DMS53 treated with DMSO at 0.1 percent for 48 hours (cell line): ENCODE measurements at regions not wholly inside any gene's neighbourhood (a gene's known extent, or its start where the extent isn't known, plus 50 kb on each side); places are given as distances from the start of the nearest gene placed in this dataset.

Source experiments
- DNase-seq: peaks from one replicate; lab custom pipeline; 2025; ENCODE audit not compliant: unreplicated experiment; lab: John Stamatoyannopoulos, UW

DNA sequence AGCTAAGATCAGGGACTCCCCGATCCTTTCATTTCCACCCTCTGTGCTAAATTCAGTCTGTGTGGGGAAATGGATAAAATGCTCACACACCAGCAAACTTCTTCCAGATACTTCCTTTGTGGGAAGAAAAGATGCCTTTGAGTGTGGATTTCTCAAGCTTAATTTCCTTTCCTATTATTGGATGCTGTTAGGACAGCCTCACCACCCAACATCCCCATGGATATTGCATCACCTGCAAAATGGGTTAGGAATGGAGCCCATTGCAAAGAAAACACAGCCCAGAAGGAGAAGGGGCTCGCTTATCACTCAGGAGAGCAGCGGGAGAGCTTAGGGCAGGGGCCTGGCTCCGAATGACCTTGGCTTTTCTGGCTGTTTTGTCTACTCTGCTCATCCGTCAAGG is 272.2 kb downstream of the CDC5L start:
- no peak for DNase-seq

DNA sequence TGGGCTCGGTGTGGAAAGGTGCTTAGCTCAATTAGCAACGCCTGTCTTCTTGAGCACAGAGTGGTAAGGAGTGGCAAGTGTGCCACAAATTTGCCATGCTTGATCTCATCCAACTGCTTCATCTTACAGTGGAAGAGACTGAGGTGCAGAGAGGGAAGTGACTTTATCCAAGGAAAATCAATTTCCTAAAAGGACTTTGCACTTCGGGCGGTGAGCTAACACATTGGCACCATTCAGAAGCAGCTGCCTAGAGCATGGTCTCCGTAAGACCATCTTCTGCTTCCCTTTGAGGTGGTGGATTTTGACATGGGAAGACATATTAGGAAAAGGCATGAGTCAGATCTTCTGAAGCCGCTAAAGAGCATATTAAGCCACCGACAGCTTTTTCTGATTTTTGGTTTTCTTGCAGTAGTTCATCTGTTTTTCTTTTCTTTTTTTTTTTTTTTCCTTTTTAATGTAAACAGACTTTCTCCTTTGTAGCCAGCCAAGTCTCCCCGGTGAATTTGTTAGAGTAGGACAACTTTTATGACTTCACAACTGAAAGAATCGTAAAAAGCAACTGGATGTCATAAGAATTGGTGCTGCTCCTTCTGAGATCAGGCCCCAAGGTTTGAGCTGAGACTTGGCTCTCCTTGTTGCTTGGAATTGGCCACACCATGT is 273.2 kb downstream of the CDC5L start:
- DNase-seq: no peak

DNA sequence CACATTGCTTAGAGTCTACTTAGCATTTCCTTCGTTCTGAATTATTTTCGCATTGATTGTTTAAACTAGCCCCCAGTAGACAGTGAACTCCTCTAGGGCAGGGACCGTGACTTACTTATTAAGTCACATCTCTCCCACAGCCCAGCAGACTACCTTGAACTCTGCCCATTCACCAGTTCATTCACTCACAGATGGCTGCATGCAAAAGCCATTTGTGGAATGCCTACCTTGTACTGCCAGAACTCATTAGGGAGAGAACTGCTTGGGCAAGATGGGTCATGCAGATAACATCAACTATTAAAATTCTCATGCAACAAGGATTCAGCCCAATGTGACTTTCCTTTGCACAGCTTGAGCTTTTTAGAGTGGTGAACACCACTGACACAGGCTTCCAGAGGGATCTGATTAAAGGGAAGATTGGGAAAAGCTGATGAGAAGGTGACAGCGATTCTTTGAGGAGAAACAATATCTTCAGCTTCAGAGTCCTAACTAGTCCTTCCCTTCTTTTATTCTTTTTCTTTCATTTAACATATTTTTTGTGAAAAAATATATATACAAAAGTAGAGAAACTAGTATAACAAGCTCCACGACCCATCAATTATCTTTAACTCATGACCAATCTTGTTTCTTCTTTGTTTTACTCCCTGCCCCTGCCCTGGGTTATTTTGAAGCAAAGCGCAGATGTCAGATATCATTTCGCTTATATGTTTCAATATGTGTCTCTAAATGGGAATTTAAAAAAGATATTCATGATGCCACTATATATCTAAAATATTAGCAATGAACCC is 273.9 kb downstream of the CDC5L start:
- DNase-seq: no peak

GRCh38 chr6:44662461-44663121 is 275.1 kb downstream of the CDC5L start:
- DNase-seq: peak; percentile 37

GRCh38 chr6:44663860-44664634 is 276.5 kb downstream of the CDC5L start:
- no peak for DNase-seq

- no peak for DNase-seq
These were observed 277.2 kb downstream of the CDC5L start for GRCh38 chr6:44664716-44665115.

GRCh38 chr6:44665143-44665542 is 277.6 kb downstream of the CDC5L start:
- no peak for DNase-seq

- DNase-seq: no peak
These were observed 278.2 kb downstream of the CDC5L start for GRCh38 chr6:44665683-44666082.

GRCh38 chr6:44666324-44666723 is 278.8 kb downstream of the CDC5L start:
- no peak for DNase-seq

- no peak for DNase-seq
These were observed 279.7 kb downstream of the CDC5L start for GRCh38 chr6:44667226-44667625.

GRCh38 chr6:44667668-44668390 is 280.3 kb downstream of the CDC5L start:
- DNase-seq: peak; percentile 8

DNA sequence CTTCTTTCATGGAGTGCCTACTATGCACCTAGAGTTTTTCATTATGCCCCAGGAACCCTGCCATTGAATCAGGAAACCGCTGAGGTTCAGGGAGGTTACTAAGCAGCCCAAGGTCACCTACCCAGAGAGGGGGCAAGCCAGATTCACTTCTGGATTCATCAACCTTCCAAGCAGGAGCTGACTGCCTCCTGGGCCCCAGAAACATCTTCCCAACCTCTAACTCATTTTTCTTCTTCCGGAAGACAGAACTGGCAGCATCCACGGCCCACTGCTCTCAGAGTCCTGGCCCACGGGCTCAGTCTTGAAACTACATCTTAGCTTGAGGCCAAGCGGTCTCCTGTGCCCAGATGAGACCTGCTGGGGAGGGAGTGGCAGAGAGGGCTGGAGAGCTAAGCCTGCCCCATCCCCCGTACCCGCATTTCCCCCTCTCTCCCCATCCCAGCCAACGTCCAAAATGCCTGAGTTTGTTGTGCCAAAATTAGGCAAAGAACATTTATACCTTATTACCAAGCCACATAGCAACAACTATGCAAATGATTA is 281.0 kb downstream of the CDC5L start:
- no peak for DNase-seq

DNA sequence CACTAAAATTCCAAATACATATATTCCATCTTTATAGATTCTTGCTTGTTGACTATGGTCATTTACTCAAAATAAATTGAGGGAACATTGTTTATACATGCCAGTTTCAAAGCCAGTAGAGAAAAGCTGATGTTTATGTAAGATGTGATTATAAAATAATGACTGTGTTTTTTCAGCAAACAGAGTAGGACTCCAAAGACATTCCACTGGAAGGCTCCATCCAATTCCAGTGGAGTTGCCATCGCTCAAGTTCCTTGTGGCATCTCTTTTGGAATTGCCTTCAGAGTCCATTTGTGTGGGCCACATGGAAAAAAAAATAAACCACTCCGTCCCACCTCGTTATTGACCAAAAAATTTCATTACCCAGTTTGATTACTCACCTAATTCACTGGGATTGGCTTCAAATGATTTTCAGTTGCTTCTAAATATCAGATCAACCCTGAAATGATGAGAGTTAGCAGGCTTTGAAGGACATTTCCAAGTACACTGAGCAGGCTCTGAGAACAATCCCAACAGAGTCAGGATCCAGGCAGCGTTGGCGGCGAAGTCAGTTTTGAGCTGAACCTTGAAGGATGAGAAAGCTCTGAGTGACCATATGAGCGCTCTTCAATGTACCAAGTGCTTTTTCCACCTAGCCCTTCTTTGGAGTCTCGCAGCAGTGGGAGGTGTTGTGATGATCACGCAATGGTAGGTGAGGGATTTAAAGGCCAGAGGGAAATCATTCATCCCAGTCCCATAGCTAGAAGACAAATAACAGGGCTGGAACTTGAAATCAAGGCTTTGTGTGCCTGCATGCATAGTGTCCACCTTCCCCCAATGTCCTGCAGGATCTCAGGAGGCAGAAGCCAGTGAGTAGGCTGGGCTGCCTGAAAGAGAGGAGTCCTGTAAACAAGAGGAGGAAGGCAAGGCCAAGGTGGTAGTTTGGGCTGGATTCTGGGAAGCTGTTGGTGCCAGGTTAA is 281.7 kb downstream of the CDC5L start:
- DNase-seq: no peak

- no peak for DNase-seq
These were observed 282.6 kb downstream of the CDC5L start for GRCh38 chr6:44670146-44670545.

GRCh38 chr6:44671333-44671732 is 283.8 kb downstream of the CDC5L start:
- DNase-seq: no peak

- DNase-seq: no peak
These were observed 284.6 kb downstream of the CDC5L start for GRCh38 chr6:44672086-44672485.

- no peak for DNase-seq
These were observed 285.3 kb downstream of the CDC5L start for GRCh38 chr6:44672841-44673240.

DNA sequence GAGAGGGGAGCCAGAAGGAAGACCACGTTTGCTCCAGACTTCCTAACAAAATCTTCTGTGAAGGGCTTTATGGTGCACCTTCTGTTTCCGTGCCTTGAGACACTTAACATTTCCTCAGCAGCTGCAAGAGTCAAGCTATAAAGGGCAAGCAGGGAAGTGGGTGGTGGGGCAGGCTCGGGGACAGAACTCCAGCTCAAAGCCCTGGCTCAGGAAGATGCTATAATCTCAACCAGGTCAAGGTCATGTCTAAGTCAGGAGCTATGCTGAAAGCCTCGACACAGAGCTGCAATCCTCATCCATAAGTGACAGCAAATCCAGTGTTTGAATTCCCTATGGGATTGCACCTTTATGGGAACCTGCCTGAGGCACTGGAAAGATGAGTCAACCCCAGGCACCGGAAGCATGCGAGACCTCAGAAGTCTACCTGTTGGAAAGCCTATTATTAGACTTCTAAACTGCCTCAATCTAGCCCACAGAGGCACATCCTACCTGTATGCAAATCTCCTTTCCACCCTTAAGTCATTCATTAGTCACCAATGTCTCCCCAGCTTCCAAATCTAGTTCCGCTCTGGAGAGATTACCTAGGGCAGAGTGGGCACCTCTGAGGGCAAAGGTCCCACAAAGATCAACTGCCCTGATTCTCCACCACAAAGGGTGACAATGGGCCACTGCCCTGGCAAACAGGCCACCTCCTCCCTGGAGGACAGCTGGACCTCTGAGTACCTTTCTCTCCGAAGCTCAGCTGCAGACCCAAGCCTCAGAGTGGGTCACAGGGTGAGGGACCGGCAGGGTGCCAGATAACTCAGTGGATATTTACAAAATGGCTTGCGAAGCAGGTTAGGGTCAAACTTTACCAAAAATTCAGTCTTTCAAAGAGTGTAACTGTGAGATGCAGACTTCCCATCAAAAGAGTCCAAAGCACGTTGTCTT is 287.0 kb downstream of the CDC5L start:
- DNase-seq: no peak
